SK-N-SH (cell line): ENCODE measurements at regions not wholly inside any gene's neighbourhood (a gene's known extent, or its start where the extent isn't known, plus 50 kb on each side); places are given as distances from the start of the nearest gene placed in this dataset.
A peak's percentile ranks its signal among the peaks of the same experiment; 100 is the strongest.

Source experiments
- CTCF ChIA-PET: fragments of 300-600, 350-600 bp; formaldehyde crosslinking; extraction: SDS; loops from one replicate; lab custom pipeline; 2021; lab: Yijun Ruan, JAX
- POLR2A ChIA-PET: fragments of 350-600 bp; sonication (Branson Sonifier 250); formaldehyde crosslinking; extraction: SDS; loops from one replicate; lab custom pipeline; 2020; ENCODE audit warnings: antibody characterized with exemption, inconsistent platforms; lab: Yijun Ruan, JAX
- DNase-seq: peaks from one replicate; pipeline ENCODE4 v3.0.0; 2012
- H2AFZ ChIP-seq: fragments of 200-600 bp; sonication (generic); 2 replicates; pipeline ENCODE4 v1.8.1; 2016; ENCODE audit warnings: antibody characterized with exemption, mild to moderate bottlenecking, low read depth
- H3F3A ChIP-seq: fragments of 200-600 bp; sonication (generic); replicated peaks from 2 replicates; pipeline ENCODE3; 2016; ENCODE audit warnings: antibody characterized with exemption, mild to moderate bottlenecking; ENCODE audit not compliant: insufficient read depth
- H3K27ac ChIP-seq, 2 experiments: fragments of 200-500 bp in 1 of 2; fragments of 200-600 bp in 1 of 2; sonication (Bioruptor generic) in 1 of 2; sonication (generic), shearing (Covaris generic) in 1 of 2; 2 replicates each; pipeline versions ENCODE4 v1.5.1 to v1.6.1; 2014 to 2016; ENCODE audit warnings: low read depth in 2 of 2, inconsistent platforms in 1 of 2, low read length in 1 of 2, mild to moderate bottlenecking in 1 of 2, mixed read lengths in 1 of 2
- H3K27me3 ChIP-seq: fragments of 200-600 bp; sonication (generic), shearing (Covaris generic); 2 replicates; pipeline ENCODE4 v1.6.1; 2016; ENCODE audit warnings: mixed run types; ENCODE audit not compliant: insufficient read depth
- H3K36me3 ChIP-seq, 2 experiments: fragments of 200-500 bp in 1 of 2; fragments of 200-600 bp in 1 of 2; sonication (Bioruptor generic) in 1 of 2; sonication (generic) in 1 of 2; replicated peaks in 1 of 2; 2 replicates each; pipeline versions ENCODE3 to v1.5.1; 2014 to 2016; ENCODE audit warnings: low read length in 1 of 2, mild to moderate bottlenecking in 1 of 2; ENCODE audit not compliant: insufficient read depth in 2 of 2, control insufficient read depth in 1 of 2
- H3K4me1 ChIP-seq, 2 experiments: fragments of 200-500 bp in 1 of 2; fragments of 200-600 bp in 1 of 2; sonication (Bioruptor generic) in 1 of 2; sonication (generic), shearing (Covaris generic) in 1 of 2; 2 replicates each; pipeline versions ENCODE4 v1.5.1 to v1.6.1; 2014 to 2016; ENCODE audit warnings: low read depth in 1 of 2, low read length in 1 of 2, mixed run types in 1 of 2; ENCODE audit not compliant: insufficient read depth in 2 of 2, control insufficient read depth in 1 of 2
- H3K4me2 ChIP-seq: fragments of 200-600 bp; sonication (generic), shearing (Covaris generic); 2 replicates; pipeline ENCODE4 v1.6.1; 2017; ENCODE audit warnings: mixed run types
- H3K4me3 ChIP-seq, 2 experiments: fragments of 200-500 bp in 1 of 2; fragments of 200-600 bp in 1 of 2; sonication (Bioruptor generic) in 1 of 2; sonication (generic), shearing (Covaris generic) in 1 of 2; 2 replicates each; pipeline versions ENCODE4 v1.5.1 to v1.8.1; 2014 to 2016; ENCODE audit warnings: low read depth in 2 of 2, inconsistent platforms in 1 of 2, low read length in 1 of 2, mild to moderate bottlenecking in 1 of 2, mixed read lengths in 1 of 2, moderate library complexity in 1 of 2
- H3K79me2 ChIP-seq: fragments of 200-600 bp; sonication (generic); 2 replicates; pipeline ENCODE4 v1.8.1; 2017; ENCODE audit warnings: mild to moderate bottlenecking; ENCODE audit not compliant: insufficient read depth
- H3K9ac ChIP-seq: fragments of 200-600 bp; sonication (generic); 2 replicates; pipeline ENCODE4 v1.6.1; 2017; ENCODE audit warnings: mixed run types
- H3K9me2 ChIP-seq: fragments of 200-600 bp; sonication (generic); 2 replicates; pipeline ENCODE4 v1.6.1; 2017; ENCODE audit warnings: mixed run types
- H3K9me3 ChIP-seq: fragments of 200-600 bp; sonication (generic); 2 replicates; pipeline ENCODE4 v1.6.1; 2017; ENCODE audit warnings: mixed run types, mild to moderate bottlenecking, moderate library complexity
- H4K20me1 ChIP-seq: fragments of 200-600 bp; sonication (generic); 2 replicates; pipeline ENCODE4 v1.6.1; 2017; ENCODE audit warnings: mild to moderate bottlenecking, mixed run types; ENCODE audit not compliant: insufficient read depth
- CHD2 ChIP-seq: fragments of 150-350 bp; IDR thresholded peaks from 2 replicates; pipeline ENCODE4 v1.6.1; 2018; ENCODE audit warnings: low read length; ENCODE audit not compliant: partially characterized antibody
- ELF1 ChIP-seq: IDR thresholded peaks from 2 replicates; pipeline ENCODE4 v1.4.0; 2012
- EP300 ChIP-seq, 2 experiments: IDR thresholded peaks; 2 replicates each; pipeline versions ENCODE4 v1.4.0 to v1.6.1; 2012; ENCODE audit warnings: borderline replicate concordance in 1 of 2, low read depth in 1 of 2, low read length in 1 of 2
- EZH2phosphoT487 ChIP-seq: fragments of 200-600 bp; sonication (generic); IDR thresholded peaks from 2 replicates; pipeline ENCODE4 v1.6.1; 2017; ENCODE audit warnings: low read depth, mixed run types, mild to moderate bottlenecking, antibody characterized with exemption, moderate library complexity, borderline replicate concordance
- FOSL2 ChIP-seq: IDR thresholded peaks from 2 replicates; pipeline ENCODE4 v1.4.0; 2012; ENCODE audit warnings: low read depth, mild to moderate bottlenecking, moderate library complexity, borderline replicate concordance
- FOXJ3 ChIP-seq: sonication (generic); formaldehyde crosslinking; IDR thresholded peaks from 2 replicates; pipeline ENCODE4 v1.5.1; 2020; ENCODE audit warnings: mild to moderate bottlenecking, missing genetic modification reagents
- GABPA ChIP-seq: IDR thresholded peaks from 2 replicates; pipeline ENCODE4 v1.4.0; 2012; ENCODE audit warnings: low read depth, mild to moderate bottlenecking
- JUND ChIP-seq: IDR thresholded peaks from 2 replicates; pipeline ENCODE4 v1.4.0; 2012
- NRF1 ChIP-seq: IDR thresholded peaks from 2 replicates; pipeline ENCODE4 v1.6.1; 2012; ENCODE audit warnings: low read depth, mild to moderate bottlenecking, low read length
- RAD21 ChIP-seq: IDR thresholded peaks from 2 replicates; pipeline ENCODE4 v1.6.1; 2012; ENCODE audit warnings: mild to moderate bottlenecking, low read length
- SIN3A ChIP-seq: IDR thresholded peaks from 2 replicates; pipeline ENCODE4 v1.6.1; 2012; ENCODE audit warnings: low read depth, mild to moderate bottlenecking, low read length, moderate library complexity, borderline replicate concordance
- YY1 ChIP-seq: IDR thresholded peaks from 2 replicates; pipeline ENCODE4 v1.4.0; 2012; ENCODE audit warnings: low read depth, mild to moderate bottlenecking
- WGBS: methylation state at CpG from one replicate; pipeline ENCODE4 v1.1.6; 2017; ENCODE audit warnings: low lambda C conversion rate; 5-methylcytosine and 5-hydroxymethylcytosine counted together
- TF ChIP-seq, protein P1 (sequence below): IDR thresholded peaks from 2 replicates; pipeline ENCODE4 v1.4.0; 2012; ENCODE audit warnings: low read depth, borderline replicate concordance
- TF ChIP-seq, protein P2 (sequence below): fragments of 200-600 bp; sonication (generic); IDR thresholded peaks from 2 replicates; pipeline ENCODE4 v1.6.1; 2017; ENCODE audit warnings: antibody characterized with exemption, mild to moderate bottlenecking, moderate library complexity
- TF ChIP-seq, protein P3 (sequence below): fragments of 150-350 bp; IDR thresholded peaks from 2 replicates; pipeline ENCODE4 v1.6.1; 2017; ENCODE audit warnings: antibody characterized with exemption, low read length, low read depth, borderline replicate concordance
- TF ChIP-seq, protein P4 (sequence below): fragments of 150-350 bp; IDR thresholded peaks from 2 replicates; pipeline ENCODE4 v1.6.1; 2016; ENCODE audit warnings: mild to moderate bottlenecking, low read depth, low read length

DNA sequence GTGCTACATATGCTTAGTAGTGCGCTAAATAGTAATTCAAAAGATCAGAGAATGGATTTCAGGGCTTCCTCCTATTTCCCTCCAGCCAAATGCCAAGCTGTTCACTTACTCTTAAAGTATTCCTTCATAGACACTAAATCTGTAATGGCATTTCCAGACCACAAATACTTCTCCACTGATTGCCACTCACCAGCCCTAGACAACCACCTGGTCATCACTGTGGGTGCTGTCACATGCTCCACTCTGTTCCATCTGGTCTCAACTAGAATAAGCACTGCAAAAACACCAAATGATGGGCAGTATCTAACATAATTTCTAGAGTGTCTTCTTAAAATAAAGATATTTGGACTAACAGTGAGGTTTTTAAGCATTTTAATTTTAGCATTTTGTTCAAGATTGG, 341.3 kb downstream of the AASDHPPT start:
- Histone ChIP-seq H3K9ac (no peak overlapping the region), H2AFZ (no peak overlapping the region), H3K4me1 (peaks cover 0 to 7% of the 10 kb centered on the region in 2 experiments; a peak in 1 of 4 replicates), H3K79me2 (no peaks in the 10 kb centered on the region), H3K4me3 (no peak overlapping the region), H3K9me3 (no peaks in the 10 kb centered on the region), H4K20me1 (no peaks in the 10 kb centered on the region), H3K27ac (no peak overlapping the region), H3K36me3 (no peaks in the 10 kb centered on the region), H3K27me3 (no peaks in the 10 kb centered on the region), H3K4me2 (no peak overlapping the region), H3K9me2 (no peaks in the 10 kb centered on the region), H3F3A (peaks cover 10% of the 10 kb centered on the region)
- TF ChIP-seq ELF1, result no peak
- TF ChIP-seq, protein P1, sequence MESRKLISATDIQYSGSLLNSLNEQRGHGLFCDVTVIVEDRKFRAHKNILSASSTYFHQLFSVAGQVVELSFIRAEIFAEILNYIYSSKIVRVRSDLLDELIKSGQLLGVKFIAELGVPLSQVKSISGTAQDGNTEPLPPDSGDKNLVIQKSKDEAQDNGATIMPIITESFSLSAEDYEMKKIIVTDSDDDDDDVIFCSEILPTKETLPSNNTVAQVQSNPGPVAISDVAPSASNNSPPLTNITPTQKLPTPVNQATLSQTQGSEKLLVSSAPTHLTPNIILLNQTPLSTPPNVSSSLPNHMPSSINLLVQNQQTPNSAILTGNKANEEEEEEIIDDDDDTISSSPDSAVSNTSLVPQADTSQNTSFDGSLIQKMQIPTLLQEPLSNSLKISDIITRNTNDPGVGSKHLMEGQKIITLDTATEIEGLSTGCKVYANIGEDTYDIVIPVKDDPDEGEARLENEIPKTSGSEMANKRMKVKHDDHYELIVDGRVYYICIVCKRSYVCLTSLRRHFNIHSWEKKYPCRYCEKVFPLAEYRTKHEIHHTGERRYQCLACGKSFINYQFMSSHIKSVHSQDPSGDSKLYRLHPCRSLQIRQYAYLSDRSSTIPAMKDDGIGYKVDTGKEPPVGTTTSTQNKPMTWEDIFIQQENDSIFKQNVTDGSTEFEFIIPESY, result no peak
- ChIA-PET POLR2A (no interaction called here), CTCF (no interaction called here)
- 85% methylated on average over 1 of the region's 1 CpG for WGBS
- no peak for DNase-seq

DNA sequence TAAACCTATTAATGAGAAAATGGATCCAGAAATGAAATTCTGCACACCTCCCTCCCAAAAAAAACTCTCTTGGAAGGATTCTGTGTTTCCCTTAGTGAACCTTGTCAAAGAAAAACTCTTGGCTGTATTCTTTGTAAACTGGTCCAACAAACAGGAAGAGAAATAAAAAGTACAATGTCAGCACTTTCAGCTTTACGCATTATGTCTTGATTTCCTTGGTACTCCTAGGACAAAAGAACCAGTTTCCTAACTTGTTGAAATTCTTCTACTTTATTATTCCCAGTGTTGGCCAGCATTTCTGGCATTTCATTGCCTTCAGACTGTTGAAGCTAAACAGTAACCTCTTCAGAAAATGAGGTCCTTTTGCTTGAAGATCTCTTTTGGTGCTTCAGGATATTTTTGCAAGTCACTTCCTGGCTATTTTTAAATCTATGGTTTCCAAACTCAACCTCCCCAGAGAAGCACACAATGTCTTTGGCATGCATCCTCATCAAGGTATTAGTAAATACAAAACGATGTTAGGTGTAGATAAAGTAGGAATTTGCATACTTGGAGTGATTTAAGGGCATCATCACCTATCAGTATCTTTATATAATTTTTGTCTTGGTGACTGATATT, 342.7 kb downstream of the AASDHPPT start:
- POLR2A ChIA-PET, result no interaction called here
- Histone ChIP-seq H4K20me1 (no peaks in the 10 kb centered on the region), H2AFZ (0 out of 2 replicates have a peak overlapping the region, but pooled peaks have one; percentile 25), H3K4me3 (no peak overlapping the region), H3K27ac (no peak overlapping the region), H3K4me1 (peaks cover 0 to 10% of the 10 kb centered on the region in 2 experiments; a peak in 1 of 4 replicates), H3K9ac (no peak overlapping the region), H3K27me3 (no peaks in the 10 kb centered on the region), H3K79me2 (no peaks in the 10 kb centered on the region), H3K9me2 (no peaks in the 10 kb centered on the region), H3F3A (peaks cover 13% of the 10 kb centered on the region), H3K36me3 (no peaks in the 10 kb centered on the region), H3K4me2 (no peak overlapping the region), H3K9me3 (no peaks in the 10 kb centered on the region)
- 51% methylated on average over 2 of the region's 2 CpGs for WGBS
- TF ChIP-seq FOSL2 (no peak), GABPA (no peak), EP300 (IDR thresholded peaks at IDR 0.05; ENCODE audit: borderline replicate concordance in 1 of 2, low read depth in 1 of 2, low read length in 1 of 2) (no peak), SIN3A (no peak), EZH2phosphoT487 (no peak), RAD21 (no peak), ELF1 (no peak), NRF1 (no peak), CHD2 (no peak), JUND (no peak), YY1 (no peak), FOXJ3 (CRISPR knock-in tag) (no peak)
- TF ChIP-seq, protein P2, sequence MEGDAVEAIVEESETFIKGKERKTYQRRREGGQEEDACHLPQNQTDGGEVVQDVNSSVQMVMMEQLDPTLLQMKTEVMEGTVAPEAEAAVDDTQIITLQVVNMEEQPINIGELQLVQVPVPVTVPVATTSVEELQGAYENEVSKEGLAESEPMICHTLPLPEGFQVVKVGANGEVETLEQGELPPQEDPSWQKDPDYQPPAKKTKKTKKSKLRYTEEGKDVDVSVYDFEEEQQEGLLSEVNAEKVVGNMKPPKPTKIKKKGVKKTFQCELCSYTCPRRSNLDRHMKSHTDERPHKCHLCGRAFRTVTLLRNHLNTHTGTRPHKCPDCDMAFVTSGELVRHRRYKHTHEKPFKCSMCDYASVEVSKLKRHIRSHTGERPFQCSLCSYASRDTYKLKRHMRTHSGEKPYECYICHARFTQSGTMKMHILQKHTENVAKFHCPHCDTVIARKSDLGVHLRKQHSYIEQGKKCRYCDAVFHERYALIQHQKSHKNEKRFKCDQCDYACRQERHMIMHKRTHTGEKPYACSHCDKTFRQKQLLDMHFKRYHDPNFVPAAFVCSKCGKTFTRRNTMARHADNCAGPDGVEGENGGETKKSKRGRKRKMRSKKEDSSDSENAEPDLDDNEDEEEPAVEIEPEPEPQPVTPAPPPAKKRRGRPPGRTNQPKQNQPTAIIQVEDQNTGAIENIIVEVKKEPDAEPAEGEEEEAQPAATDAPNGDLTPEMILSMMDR, result no peak
- TF ChIP-seq, protein P3, sequence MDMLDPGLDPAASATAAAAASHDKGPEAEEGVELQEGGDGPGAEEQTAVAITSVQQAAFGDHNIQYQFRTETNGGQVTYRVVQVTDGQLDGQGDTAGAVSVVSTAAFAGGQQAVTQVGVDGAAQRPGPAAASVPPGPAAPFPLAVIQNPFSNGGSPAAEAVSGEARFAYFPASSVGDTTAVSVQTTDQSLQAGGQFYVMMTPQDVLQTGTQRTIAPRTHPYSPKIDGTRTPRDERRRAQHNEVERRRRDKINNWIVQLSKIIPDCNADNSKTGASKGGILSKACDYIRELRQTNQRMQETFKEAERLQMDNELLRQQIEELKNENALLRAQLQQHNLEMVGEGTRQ, result no peak
- TF ChIP-seq, protein P1, result no peak
- TF ChIP-seq, protein P4, sequence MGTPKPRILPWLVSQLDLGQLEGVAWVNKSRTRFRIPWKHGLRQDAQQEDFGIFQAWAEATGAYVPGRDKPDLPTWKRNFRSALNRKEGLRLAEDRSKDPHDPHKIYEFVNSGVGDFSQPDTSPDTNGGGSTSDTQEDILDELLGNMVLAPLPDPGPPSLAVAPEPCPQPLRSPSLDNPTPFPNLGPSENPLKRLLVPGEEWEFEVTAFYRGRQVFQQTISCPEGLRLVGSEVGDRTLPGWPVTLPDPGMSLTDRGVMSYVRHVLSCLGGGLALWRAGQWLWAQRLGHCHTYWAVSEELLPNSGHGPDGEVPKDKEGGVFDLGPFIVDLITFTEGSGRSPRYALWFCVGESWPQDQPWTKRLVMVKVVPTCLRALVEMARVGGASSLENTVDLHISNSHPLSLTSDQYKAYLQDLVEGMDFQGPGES, result no peak
- no peak for DNase-seq
- CTCF ChIA-PET, result no interaction called here
